ENCODE measurements at regions not wholly inside any gene's neighbourhood (a gene's known extent, or its start where the extent isn't known, plus 50 kb on each side); places are given as distances from the start of the nearest gene placed in this dataset.
"Not testable (repeated sequence)": the region's sequence is repeated elsewhere in the genome, so short reads cannot be mapped to it uniquely, and the experiment has no call there.

DNA sequence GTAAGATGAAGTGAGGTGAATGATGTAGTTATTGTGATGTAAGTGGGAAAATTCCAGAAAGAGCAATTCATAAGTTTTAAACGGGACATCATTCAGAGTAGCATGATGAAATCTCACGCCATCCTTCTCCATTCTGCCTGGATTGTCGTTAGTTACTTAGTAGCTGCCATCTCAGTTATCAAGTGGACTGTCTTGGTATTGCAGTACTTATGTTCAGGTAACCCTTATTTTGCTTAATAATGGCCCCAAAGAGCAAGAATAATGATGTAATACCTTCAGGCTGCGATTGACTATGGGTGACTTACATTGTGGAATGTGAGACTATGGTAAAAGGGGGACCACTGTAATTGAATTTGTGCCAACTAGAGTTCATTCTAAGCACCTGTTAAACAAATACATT lies 234.1 kb upstream of the TOM1L1 start:
- H3K36me3 ChIP-seq, result no peaks in the 10 kb centered on the region
- H3K27me3 ChIP-seq, result no peaks in the 10 kb centered on the region
- H3K4me1 ChIP-seq, result no peaks in the 10 kb centered on the region
- intact Hi-C loops (cut with DNase I; ENCODE audit: low total_unique reads), result no loop called here
- TF ChIP-seq, protein P1, sequence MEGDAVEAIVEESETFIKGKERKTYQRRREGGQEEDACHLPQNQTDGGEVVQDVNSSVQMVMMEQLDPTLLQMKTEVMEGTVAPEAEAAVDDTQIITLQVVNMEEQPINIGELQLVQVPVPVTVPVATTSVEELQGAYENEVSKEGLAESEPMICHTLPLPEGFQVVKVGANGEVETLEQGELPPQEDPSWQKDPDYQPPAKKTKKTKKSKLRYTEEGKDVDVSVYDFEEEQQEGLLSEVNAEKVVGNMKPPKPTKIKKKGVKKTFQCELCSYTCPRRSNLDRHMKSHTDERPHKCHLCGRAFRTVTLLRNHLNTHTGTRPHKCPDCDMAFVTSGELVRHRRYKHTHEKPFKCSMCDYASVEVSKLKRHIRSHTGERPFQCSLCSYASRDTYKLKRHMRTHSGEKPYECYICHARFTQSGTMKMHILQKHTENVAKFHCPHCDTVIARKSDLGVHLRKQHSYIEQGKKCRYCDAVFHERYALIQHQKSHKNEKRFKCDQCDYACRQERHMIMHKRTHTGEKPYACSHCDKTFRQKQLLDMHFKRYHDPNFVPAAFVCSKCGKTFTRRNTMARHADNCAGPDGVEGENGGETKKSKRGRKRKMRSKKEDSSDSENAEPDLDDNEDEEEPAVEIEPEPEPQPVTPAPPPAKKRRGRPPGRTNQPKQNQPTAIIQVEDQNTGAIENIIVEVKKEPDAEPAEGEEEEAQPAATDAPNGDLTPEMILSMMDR (IDR thresholded peaks at IDR 0.05), result no peak
- TF ChIP-seq POLR2AphosphoS5 (IDR thresholded peaks at IDR 0.05) (no peak), POLR2A (IDR thresholded peaks at IDR 0.05) (no peak)
- no peak overlapping the region for H3K27ac ChIP-seq
- H3K4me3 ChIP-seq, result no peak overlapping the region
- H3K9me3 ChIP-seq, result no peaks in the 10 kb centered on the region
- no peak for DNase-seq (ENCODE audit: low spot score in 2 of 2)

- H3K27me3 ChIP-seq, result no peaks in the 10 kb centered on the region
- H3K4me3 ChIP-seq, result no peak overlapping the region
- H3K4me1 ChIP-seq, result no peaks in the 10 kb centered on the region
- no peaks in the 10 kb centered on the region for H3K36me3 ChIP-seq
- H3K9me3 ChIP-seq, result no peaks in the 10 kb centered on the region
- intact Hi-C loops (cut with DNase I; ENCODE audit: low total_unique reads), result no loop called here
- no peak overlapping the region for H3K27ac ChIP-seq
- TF ChIP-seq POLR2A (IDR thresholded peaks at IDR 0.05), result no peak
- TF ChIP-seq, protein P1 (IDR thresholded peaks at IDR 0.05), result no peak
- DNase-seq (ENCODE audit: low spot score in 2 of 2), result no peak
Observed at GRCh38 chr17:54678158-54678557, 222.5 kb upstream of the TOM1L1 start.

DNA sequence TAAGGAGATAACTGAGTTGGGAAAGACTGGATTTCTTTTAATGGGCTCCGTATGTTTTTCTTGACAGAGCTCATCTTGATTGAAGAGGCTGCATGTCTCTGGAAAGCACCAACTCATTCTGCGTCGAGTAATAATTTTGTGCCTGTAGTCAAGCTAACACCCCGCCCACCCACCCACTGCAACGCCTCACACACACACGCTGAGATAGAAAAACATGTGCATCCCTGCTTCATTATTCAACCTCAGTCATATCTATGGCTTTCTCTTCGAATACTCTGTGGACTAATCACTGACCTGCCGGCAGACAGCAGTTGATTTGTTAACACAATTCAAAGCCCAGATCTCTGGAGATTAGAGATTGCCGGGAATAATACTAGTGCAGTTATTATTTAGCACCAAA lies 220.2 kb upstream of the TOM1L1 start:
- intact Hi-C loops (cut with DNase I; ENCODE audit: low total_unique reads), result no loop called here
- TF ChIP-seq, protein P1 (IDR thresholded peaks at IDR 0.05), result no peak
- TF ChIP-seq POLR2AphosphoS5 (IDR thresholded peaks at IDR 0.05) (no peak), POLR2A (IDR thresholded peaks at IDR 0.05) (no peak)
- Histone ChIP-seq H3K27ac (no peak overlapping the region), H3K4me3 (no peak overlapping the region), H3K4me1 (no peaks in the 10 kb centered on the region), H3K9me3 (no peaks in the 10 kb centered on the region), H3K36me3 (no peaks in the 10 kb centered on the region), H3K27me3 (no peaks in the 10 kb centered on the region)
- DNase-seq (ENCODE audit: low spot score in 2 of 2), result no peak

DNA sequence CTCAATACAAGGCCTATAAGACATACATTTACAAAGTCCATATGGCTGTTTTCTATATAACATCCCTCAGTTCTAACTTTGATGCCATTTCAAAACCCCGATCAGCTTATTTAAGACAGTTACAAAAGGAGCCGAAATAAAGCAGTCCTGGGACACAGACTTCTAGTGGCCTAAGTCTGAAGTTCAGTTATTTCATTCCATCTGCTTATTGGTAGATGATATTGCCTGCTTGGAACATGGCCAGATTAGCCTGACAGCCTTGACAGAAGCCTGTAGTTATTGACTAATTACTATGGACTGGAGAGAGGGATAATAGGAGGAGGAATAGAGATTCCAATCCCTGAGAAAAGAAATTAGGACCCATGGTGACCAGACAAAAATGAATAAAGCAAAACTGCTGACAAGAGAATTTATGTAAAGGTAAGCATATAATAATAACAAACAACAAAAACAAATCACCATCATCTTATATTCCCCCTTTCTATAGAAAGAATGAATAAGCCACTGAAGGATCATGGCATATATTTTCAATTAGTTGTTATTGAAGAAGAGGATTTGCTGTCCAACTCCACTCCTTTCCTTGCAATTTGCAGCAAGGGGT lies 206.3 kb upstream of the TOM1L1 start:
- Histone ChIP-seq H3K4me1 (no peaks in the 10 kb centered on the region), H3K27me3 (no peaks in the 10 kb centered on the region), H3K4me3 (no peak overlapping the region), H3K36me3 (no peaks in the 10 kb centered on the region), H3K27ac (no peak overlapping the region), H3K9me3 (no peaks in the 10 kb centered on the region)
- no peak for TF ChIP-seq POLR2A (IDR thresholded peaks at IDR 0.05)
- TF ChIP-seq, protein P1 (IDR thresholded peaks at IDR 0.05), result no peak
- no peak for DNase-seq (ENCODE audit: low spot score in 2 of 2)
- intact Hi-C loops (cut with DNase I; ENCODE audit: low total_unique reads), result no loop called here

GRCh38 chr17:54712798-54713197 lies 187.9 kb upstream of the TOM1L1 start:
- H3K4me1 ChIP-seq; H3K27ac ChIP-seq; intact Hi-C loops (cut with DNase I; ENCODE audit: low total_unique reads); DNase-seq (ENCODE audit: low spot score in 2 of 2); H3K36me3 ChIP-seq; H3K4me3 ChIP-seq; H3K27me3 ChIP-seq: not testable (repeated sequence)
- H3K9me3 ChIP-seq, result peaks cover 7 to 24% of the 10 kb centered on the region in 2 donors

- DNase-seq (ENCODE audit: low spot score in 2 of 2), result no peak
- intact Hi-C loops (cut with DNase I; ENCODE audit: low total_unique reads), result no loop called here
- Histone ChIP-seq H3K9me3 (no peaks in the 10 kb centered on the region), H3K4me3 (no peak overlapping the region), H3K27me3 (no peaks in the 10 kb centered on the region), H3K36me3 (no peaks in the 10 kb centered on the region), H3K27ac (no peak overlapping the region), H3K4me1 (no peaks in the 10 kb centered on the region)
- TF ChIP-seq POLR2A (IDR thresholded peaks at IDR 0.05) (no peak), POLR2AphosphoS5 (IDR thresholded peaks at IDR 0.05) (no peak)
- TF ChIP-seq, protein P1 (IDR thresholded peaks at IDR 0.05), result no peak
Observed at GRCh38 chr17:54718286-54718685, 182.4 kb upstream of the TOM1L1 start.
